ENCODE measurements at regions not wholly inside any gene's neighbourhood (a gene's known extent, or its start where the extent isn't known, plus 50 kb on each side); places are given as distances from the start of the nearest gene placed in this dataset.

- no peak overlapping the region for H3K27ac ChIP-seq (ENCODE audit: low read length)
- no peak overlapping the region for H3K4me2 ChIP-seq (ENCODE audit: low read length)
- H2AFZ ChIP-seq (ENCODE audit: low read depth, low read length), result no peak overlapping the region
- no peaks in the 10 kb centered on the region for H3K9me2 ChIP-seq (ENCODE audit: insufficient read depth, low read length)
- H3K9me3 ChIP-seq (ENCODE audit: low read length), result no peaks in the 10 kb centered on the region
- no peaks in the 10 kb centered on the region for H3K36me3 ChIP-seq (ENCODE audit: insufficient read depth, low read length)
- TF ChIP-seq TAF1 (IDR thresholded peaks at IDR 0.05; ENCODE audit: low read depth) (no peak), REST (IDR thresholded peaks at IDR 0.05; ENCODE audit: borderline replicate concordance) (no peak), EP300 (conservative IDR thresholded peaks at IDR 0.05; ENCODE audit: poor library complexity, severe bottlenecking) (no peak), EZH2 (IDR thresholded peaks at IDR 0.05; ENCODE audit: borderline replicate concordance, insufficient read depth, low read length, poor library complexity, severe bottlenecking) (no peak), CTCF (IDR thresholded peaks at IDR 0.05; ENCODE audit: poor library complexity, severe bottlenecking) (no peak), RAD21 (conservative IDR thresholded peaks at IDR 0.05) (no peak), POLR2AphosphoS5 (IDR thresholded peaks at IDR 0.05) (no peak), MXI1 (conservative IDR thresholded peaks at IDR 0.05; ENCODE audit: poor library complexity, severe bottlenecking) (no peak), SMC3 (conservative IDR thresholded peaks at IDR 0.05; ENCODE audit: poor library complexity) (no peak)
- no peak overlapping the region for H3K4me3 ChIP-seq (ENCODE audit: low read length)
- no peaks in the 10 kb centered on the region for H3K79me2 ChIP-seq (replicated peaks; ENCODE audit: insufficient read depth, low read length)
- no peaks in the 10 kb centered on the region for H3K27me3 ChIP-seq (ENCODE audit: insufficient read depth, low read depth, low read length)
- no peaks in the 10 kb centered on the region for H3F3A ChIP-seq (ENCODE audit: insufficient read depth, low read length, poor library complexity, severe bottlenecking)
- no peaks in the 10 kb centered on the region for H4K20me1 ChIP-seq (ENCODE audit: insufficient read depth)
- no peak overlapping the region for H3K9ac ChIP-seq (ENCODE audit: low read length)
Observed at GRCh38 chr5:26310415-26310814, 728.0 kb downstream of the CDH9 start.

GRCh38 chr5:26295541-26295940 is 742.8 kb downstream of the CDH9 start:
- H2AFZ ChIP-seq (ENCODE audit: low read depth, low read length), result no peak overlapping the region
- H3K4me2 ChIP-seq (ENCODE audit: low read length), result no peak overlapping the region
- no peaks in the 10 kb centered on the region for H3F3A ChIP-seq (ENCODE audit: insufficient read depth, low read length, poor library complexity, severe bottlenecking)
- H3K9ac ChIP-seq (ENCODE audit: low read length), result no peak overlapping the region
- H3K27me3 ChIP-seq (ENCODE audit: insufficient read depth, low read depth, low read length), result no peaks in the 10 kb centered on the region
- no peaks in the 10 kb centered on the region for H3K9me2 ChIP-seq (ENCODE audit: insufficient read depth, low read length)
- no peaks in the 10 kb centered on the region for H3K36me3 ChIP-seq (ENCODE audit: insufficient read depth, low read length)
- TF ChIP-seq CTCF (IDR thresholded peaks at IDR 0.05; ENCODE audit: poor library complexity, severe bottlenecking) (no peak), MXI1 (conservative IDR thresholded peaks at IDR 0.05; ENCODE audit: poor library complexity, severe bottlenecking) (no peak)
- H3K4me3 ChIP-seq (ENCODE audit: low read length), result no peak overlapping the region
- H3K79me2 ChIP-seq (replicated peaks; ENCODE audit: insufficient read depth, low read length), result no peaks in the 10 kb centered on the region
- H3K27ac ChIP-seq (ENCODE audit: low read length), result no peak overlapping the region
- H4K20me1 ChIP-seq (ENCODE audit: insufficient read depth), result no peaks in the 10 kb centered on the region
- H3K9me3 ChIP-seq (ENCODE audit: low read length), result no peaks in the 10 kb centered on the region
